ENCODE measurements at regions not wholly inside any gene's neighbourhood (a gene's known extent, or its start where the extent isn't known, plus 50 kb on each side); places are given as distances from the start of the nearest gene placed in this dataset.

DNA sequence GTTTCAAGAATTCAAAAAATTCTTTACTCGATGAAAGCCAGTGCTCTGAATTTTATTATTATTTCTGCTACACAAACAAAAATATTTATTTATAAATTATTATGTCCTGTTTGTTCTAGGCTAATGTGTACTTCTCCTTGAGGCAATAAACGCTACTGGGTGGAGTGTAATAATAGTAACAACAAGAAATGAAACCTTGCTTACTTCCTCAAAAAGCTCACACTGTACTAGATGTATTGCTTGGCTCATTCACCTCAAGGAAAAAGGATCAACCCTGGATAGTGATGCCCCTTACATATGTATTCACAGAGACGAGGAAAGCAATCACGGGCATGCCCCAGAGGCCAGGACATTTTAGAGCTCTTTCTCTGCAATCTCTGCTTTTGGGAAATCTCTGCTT, 685.6 kb upstream of the NXPH2 start:
- TF ChIP-seq, protein P1, sequence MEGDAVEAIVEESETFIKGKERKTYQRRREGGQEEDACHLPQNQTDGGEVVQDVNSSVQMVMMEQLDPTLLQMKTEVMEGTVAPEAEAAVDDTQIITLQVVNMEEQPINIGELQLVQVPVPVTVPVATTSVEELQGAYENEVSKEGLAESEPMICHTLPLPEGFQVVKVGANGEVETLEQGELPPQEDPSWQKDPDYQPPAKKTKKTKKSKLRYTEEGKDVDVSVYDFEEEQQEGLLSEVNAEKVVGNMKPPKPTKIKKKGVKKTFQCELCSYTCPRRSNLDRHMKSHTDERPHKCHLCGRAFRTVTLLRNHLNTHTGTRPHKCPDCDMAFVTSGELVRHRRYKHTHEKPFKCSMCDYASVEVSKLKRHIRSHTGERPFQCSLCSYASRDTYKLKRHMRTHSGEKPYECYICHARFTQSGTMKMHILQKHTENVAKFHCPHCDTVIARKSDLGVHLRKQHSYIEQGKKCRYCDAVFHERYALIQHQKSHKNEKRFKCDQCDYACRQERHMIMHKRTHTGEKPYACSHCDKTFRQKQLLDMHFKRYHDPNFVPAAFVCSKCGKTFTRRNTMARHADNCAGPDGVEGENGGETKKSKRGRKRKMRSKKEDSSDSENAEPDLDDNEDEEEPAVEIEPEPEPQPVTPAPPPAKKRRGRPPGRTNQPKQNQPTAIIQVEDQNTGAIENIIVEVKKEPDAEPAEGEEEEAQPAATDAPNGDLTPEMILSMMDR (conservative IDR thresholded peaks at IDR 0.05; ENCODE audit: low read length): no peak
- TF ChIP-seq EZH2phosphoT487 (IDR thresholded peaks at IDR 0.05; ENCODE audit: borderline replicate concordance): no peak
